ENCODE measurements at regions not wholly inside any gene's neighbourhood (a gene's known extent, or its start where the extent isn't known, plus 50 kb on each side); places are given as distances from the start of the nearest gene placed in this dataset.

DNA sequence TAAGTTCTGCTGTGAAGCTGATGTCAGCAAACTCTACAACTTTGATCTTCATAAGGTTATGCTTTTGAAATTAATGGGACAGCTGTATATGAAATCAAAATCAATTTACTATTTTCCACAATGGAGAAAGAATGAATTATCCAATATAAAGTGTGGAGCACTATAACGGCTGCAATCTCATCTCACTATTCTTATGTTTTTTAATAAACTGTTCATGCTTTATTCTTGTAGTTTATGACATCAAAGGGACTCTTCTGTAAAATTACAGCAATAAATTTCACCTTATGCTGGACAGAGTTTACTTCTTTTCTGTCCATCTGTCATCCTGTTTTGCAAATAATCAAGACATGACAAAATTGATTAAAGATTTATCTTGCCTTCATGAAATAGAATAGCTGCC is 192.5 kb downstream of the TECRL start:
- FAIRE-seq (no peak), DNase-seq (ENCODE audit: insufficient read length) (no peak)
- no peak for TF ChIP-seq POLR2AphosphoS5 (IDR thresholded peaks at IDR 0.05; ENCODE audit: low read depth, low read length)
- no peak for TF ChIP-seq TAF1 (IDR thresholded peaks at IDR 0.05; ENCODE audit: borderline replicate concordance, low read depth, low read length)
- no peak for TF ChIP-seq POLR2A (IDR thresholded peaks at IDR 0.05; ENCODE audit: low read depth, low read length)

DNA sequence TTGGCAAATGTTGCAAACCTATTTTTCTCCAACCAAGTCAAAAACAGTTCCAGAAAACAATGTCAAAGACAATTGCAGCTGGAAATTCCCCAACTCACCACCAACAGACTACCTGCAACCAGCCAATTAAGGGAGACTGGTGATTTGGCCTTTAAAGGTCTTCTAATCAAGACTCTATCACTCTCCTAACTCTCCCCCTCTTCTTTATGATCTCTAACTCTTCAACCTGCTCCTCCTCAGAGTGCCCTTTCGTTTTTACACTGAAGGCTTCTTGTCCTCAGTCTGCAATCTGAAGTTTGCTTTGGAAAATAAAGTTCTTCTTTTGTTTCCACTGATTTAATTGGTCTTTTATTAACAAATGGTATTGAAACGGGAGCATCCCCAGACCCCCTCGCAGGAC is 203.9 kb downstream of the TECRL start:
- TF ChIP-seq POLR2AphosphoS5 (IDR thresholded peaks at IDR 0.05; ENCODE audit: low read depth, low read length) = no peak
- no peak for TF ChIP-seq POLR2A (IDR thresholded peaks at IDR 0.05; ENCODE audit: low read depth, low read length)
- no peak for DNase-seq (ENCODE audit: insufficient read length)
- no peak for FAIRE-seq

DNA sequence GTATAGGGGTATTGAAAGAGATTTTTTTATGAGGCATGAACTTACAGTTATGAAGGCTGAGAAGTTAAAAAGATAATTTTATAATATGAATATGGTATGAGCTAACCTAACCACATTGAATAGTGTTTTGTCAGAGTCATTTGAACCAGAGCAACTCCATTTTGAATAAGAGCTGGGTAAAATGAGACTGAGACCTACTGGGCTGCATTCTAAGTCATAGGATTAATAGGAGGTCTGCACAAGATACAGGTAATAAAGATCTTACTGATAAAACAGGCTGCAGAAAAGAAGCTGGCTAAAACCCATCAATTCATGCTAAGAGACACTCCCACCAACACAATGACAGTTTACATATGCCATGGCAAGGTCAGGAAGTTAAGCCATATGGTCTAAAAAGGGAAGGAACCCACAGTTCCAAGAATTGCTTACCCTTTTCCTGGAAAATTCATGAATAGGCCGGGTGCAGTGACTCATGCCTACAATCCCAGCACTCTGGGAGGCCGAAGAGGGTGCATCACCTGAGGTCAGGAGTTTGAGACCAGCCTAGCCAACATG is 209.2 kb downstream of the TECRL start:
- FAIRE-seq = no peak
- no peak for DNase-seq (ENCODE audit: insufficient read length)
- TF ChIP-seq POLR2AphosphoS5 (IDR thresholded peaks at IDR 0.05; ENCODE audit: low read depth, low read length) (no peak), POLR2A (IDR thresholded peaks at IDR 0.05; ENCODE audit: low read depth, low read length) (no peak), TAF1 (IDR thresholded peaks at IDR 0.05; ENCODE audit: borderline replicate concordance, low read depth, low read length) (no peak)

DNA sequence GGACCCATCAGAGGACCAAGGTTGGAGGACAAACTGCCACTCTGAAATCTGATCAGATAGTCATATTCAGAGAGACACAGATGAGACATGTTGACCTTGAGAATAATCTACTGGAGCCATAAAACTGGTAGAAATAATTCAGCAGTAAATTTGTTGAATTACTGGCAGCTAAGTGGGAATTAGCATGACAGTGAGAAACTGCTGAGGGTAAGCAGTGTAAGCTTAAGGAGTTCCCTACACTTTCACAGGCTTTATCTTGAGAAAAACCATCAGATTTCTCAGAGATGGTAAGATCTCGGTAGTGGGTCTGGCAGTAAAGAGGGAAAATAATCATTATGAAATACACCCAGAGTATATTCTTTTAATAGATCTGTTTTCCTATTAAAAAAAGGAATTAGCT is 213.7 kb downstream of the TECRL start:
- no peak for DNase-seq (ENCODE audit: insufficient read length)
- no peak for FAIRE-seq
- no peak for TF ChIP-seq TAF1 (IDR thresholded peaks at IDR 0.05; ENCODE audit: borderline replicate concordance, low read depth, low read length)
- TF ChIP-seq POLR2A (IDR thresholded peaks at IDR 0.05; ENCODE audit: low read depth, low read length) = no peak

DNA sequence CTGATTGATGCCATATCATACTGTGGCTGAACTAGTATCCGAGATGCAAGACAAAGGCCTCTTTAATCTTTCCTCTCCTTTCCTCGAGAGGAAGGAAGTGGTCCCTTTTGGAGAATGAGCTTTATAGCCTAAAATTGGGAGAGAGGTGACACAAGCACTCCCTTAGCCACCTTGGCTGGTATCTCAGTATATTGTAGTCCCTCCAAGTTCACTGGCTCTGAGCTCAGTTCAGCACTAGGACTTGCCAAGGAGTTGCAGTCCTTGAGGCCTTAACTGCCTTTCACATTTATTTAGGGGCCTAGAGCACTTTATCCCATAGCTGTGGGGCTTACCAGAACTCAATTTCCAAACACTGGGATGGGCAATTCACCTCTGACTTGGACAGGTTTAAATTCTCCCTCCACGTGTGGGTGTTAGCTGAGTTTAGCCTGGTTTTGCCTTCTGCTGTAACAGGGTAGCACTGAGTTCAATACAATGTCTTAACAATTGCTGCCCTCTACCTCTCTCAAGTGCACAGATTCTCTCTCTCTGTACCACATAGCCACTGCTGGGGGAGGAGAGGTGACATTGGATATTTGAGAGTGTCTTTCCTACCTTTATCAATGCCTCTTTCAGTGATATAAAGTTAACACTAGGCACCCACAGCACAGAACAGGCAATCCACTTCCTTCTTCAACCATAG is 216.4 kb downstream of the TECRL start:
- DNase-seq (ENCODE audit: insufficient read length) (no peak), FAIRE-seq (no peak)
- TF ChIP-seq POLR2AphosphoS5 (IDR thresholded peaks at IDR 0.05; ENCODE audit: low read depth, low read length) = no peak
- TF ChIP-seq TAF1 (IDR thresholded peaks at IDR 0.05; ENCODE audit: borderline replicate concordance, low read depth, low read length) = no peak
- no peak for TF ChIP-seq POLR2A (IDR thresholded peaks at IDR 0.05; ENCODE audit: low read depth, low read length)

DNA sequence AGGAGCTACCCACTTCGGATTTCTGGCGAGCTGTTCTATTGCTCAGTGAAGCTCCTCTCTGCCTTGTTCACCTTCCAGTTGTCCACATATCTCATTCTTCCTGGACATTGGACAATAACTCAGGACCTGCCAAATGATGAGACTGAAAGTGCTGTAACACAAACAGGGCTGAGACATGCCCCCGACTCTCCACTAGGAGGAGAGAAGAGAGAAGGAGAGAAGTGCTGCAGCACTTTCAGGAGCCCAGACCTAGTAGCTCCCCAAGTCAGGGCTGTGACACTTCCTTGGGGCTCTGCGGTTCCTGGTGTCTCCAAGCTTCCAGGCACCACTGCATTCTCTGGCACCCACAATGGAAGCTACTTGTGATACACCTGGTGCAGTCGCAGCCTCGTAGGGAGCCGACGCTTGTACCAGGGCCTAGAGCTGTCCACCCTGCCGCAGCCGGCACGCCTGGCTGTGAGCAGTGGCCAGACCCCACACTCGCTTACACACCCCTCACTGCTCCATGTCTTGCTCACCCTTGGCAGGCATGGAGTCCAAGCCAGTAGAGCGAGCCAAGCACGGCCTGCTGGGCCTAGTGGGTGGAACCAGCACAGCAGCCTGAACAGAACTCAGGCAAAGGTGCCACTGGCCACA is 234.9 kb downstream of the TECRL start:
- DNase-seq (ENCODE audit: insufficient read length) (no peak), FAIRE-seq (no peak)
- TF ChIP-seq POLR2AphosphoS5 (IDR thresholded peaks at IDR 0.05; ENCODE audit: low read depth, low read length) = no peak

DNA sequence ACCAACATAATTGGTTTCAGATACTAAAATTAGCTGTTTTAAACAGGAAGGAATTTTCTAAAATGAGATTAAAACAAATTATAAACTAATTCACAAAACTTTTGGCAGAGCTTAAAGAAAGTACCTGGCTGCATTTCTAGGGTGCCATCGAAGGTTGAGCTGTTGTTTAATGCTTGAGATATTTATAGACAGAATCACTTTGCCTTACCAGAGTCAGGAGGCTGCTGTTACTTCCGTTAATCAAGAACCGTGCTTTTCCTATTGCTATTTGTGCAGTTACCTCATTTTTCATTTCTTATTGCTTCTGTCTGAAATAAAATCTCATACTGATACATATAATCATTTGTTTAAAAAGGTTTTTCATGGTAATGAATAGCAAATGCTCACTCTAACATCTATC is 242.9 kb downstream of the TECRL start:
- TF ChIP-seq POLR2AphosphoS5 (IDR thresholded peaks at IDR 0.05; ENCODE audit: low read depth, low read length) (no peak), POLR2A (IDR thresholded peaks at IDR 0.05; ENCODE audit: low read depth, low read length) (no peak), TAF1 (IDR thresholded peaks at IDR 0.05; ENCODE audit: borderline replicate concordance, low read depth, low read length) (no peak)
- no peak for DNase-seq (ENCODE audit: insufficient read length)
- FAIRE-seq = no peak

DNA sequence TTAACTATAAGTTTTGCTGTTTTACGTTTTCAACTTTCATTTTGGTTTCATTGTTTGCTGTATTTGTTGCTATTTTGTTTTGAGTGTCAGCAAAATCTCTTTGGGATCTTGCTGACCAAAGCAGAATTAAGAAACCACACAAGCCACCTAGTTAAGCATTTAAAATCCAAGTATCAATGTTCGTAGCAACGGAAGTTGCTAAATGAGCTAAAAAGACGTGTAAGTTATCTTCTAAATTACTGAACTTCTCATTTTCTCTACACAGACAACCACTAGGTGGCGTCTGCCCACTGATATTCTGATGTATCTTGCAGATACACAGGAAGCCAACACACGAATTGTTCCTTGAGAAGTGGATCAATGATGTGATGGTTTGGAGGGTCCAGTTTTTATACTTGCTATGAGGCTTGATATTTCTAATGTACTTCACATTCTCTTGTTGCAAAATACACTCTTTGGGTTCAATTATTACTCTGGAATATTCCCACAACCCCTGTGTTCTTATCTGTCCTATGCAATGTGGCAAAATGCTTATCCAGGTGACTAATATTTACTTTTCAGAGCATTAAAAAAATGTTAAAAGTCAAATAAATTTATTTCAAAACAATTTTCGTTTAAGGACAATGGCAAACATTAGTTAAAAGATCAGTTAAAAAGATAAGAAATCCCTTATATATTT is 250.5 kb downstream of the TECRL start:
- DNase-seq (ENCODE audit: insufficient read length) = no peak
- FAIRE-seq = peak; percentile 89
- TF ChIP-seq TAF1 (IDR thresholded peaks at IDR 0.05; ENCODE audit: borderline replicate concordance, low read depth, low read length) = no peak
- no peak for TF ChIP-seq POLR2A (IDR thresholded peaks at IDR 0.05; ENCODE audit: low read depth, low read length)
- no peak for TF ChIP-seq POLR2AphosphoS5 (IDR thresholded peaks at IDR 0.05; ENCODE audit: low read depth, low read length)

DNA sequence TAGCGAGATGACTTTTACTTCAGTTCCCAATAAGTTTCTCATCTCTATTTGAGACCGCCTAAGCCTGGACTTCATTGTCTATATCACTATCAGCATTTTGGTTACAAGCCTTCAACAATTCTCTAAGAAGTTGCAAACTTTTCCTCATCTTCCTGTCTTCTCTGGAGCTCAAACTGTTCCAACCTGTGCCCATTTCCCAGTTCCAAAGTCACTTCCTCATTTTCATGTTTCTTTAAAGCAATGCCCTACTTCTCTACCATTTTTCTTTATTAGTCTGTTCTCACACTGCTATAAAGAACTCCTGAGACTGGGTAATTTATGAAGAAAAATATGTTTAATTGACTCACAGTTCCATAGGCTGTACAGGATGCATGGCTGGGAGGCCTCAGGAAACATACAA is 251.9 kb downstream of the TECRL start:
- FAIRE-seq = no peak
- TF ChIP-seq TAF1 (IDR thresholded peaks at IDR 0.05; ENCODE audit: borderline replicate concordance, low read depth, low read length) (no peak), POLR2A (IDR thresholded peaks at IDR 0.05; ENCODE audit: low read depth, low read length) (no peak), POLR2AphosphoS5 (IDR thresholded peaks at IDR 0.05; ENCODE audit: low read depth, low read length) (no peak)

DNA sequence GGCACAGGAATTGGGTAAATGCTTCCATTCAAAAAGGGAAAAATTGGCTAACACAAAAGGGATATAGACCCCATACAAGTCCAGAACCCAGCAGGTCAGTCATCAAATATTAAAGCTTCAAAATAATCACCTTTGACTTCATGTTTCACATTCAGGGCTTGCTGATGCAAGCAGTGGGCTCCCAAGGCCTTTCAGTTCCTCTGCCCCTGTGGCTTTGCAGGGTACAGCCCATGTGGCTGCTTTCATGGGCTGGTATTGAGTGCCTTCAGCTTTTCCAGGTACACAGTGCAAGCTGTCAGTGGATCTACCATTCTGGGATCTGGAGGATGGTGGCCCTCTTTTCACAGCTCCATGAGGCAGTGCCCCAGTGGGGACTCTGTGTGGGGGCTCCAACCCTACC is 253.0 kb downstream of the TECRL start:
- no peak for FAIRE-seq
- TF ChIP-seq TAF1 (IDR thresholded peaks at IDR 0.05; ENCODE audit: borderline replicate concordance, low read depth, low read length) = no peak
- no peak for TF ChIP-seq POLR2A (IDR thresholded peaks at IDR 0.05; ENCODE audit: low read depth, low read length)
- TF ChIP-seq POLR2AphosphoS5 (IDR thresholded peaks at IDR 0.05; ENCODE audit: low read depth, low read length) = no peak
- DNase-seq (ENCODE audit: insufficient read length) = no peak

More for the DNA sequence above, 251.9 kb downstream of the TECRL start:
- DNase-seq (ENCODE audit: insufficient read length) = no peak

DNA sequence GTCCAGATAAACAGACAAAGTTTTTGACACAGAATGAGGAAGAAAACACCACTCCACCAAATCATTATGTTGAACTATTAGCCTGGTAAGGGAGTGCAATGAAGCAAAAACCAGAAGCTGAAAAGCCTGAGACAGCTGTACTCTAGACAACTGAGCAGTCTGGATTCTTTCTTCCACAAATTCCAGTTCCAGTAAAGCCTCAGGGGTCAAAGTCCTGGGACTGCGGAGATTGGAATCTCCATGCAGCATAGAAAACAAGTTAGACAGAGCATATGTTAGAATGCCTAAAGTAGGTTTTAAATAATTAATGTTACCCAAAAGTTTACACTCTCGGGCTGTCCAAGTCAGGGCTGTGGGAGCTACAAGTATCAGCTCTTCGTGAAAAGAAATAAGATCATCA is 263.2 kb downstream of the TECRL start:
- DNase-seq (ENCODE audit: insufficient read length) = no peak
- TF ChIP-seq POLR2A (IDR thresholded peaks at IDR 0.05; ENCODE audit: low read depth, low read length) (no peak), TAF1 (IDR thresholded peaks at IDR 0.05; ENCODE audit: borderline replicate concordance, low read depth, low read length) (no peak), POLR2AphosphoS5 (IDR thresholded peaks at IDR 0.05; ENCODE audit: low read depth, low read length) (no peak)
- no peak for FAIRE-seq

DNA sequence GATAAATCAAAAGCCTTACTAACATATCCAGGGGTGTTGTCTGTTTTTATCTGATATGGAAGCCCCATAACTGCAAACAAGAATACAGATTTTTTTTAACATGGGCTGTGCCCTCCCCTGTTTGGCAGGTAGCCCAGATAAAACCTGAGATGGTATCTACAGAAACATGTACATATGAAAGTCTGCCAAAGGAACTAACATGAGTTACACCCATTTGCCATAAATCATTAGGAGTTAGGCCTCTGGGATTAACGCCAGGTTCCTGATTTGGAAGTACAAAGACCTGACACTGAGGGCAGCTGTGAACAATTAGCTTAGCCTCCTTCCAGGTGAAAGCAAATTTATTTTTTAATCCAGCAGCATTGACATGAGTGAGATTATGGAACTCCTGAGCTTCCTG is 264.3 kb downstream of the TECRL start:
- DNase-seq (ENCODE audit: insufficient read length) (no peak), FAIRE-seq (no peak)
- TF ChIP-seq TAF1 (IDR thresholded peaks at IDR 0.05; ENCODE audit: borderline replicate concordance, low read depth, low read length) (no peak), POLR2A (IDR thresholded peaks at IDR 0.05; ENCODE audit: low read depth, low read length) (no peak), POLR2AphosphoS5 (IDR thresholded peaks at IDR 0.05; ENCODE audit: low read depth, low read length) (no peak)
